HepG2 (cell line): ENCODE measurements at regions not wholly inside any gene's neighbourhood (a gene's known extent, or its start where the extent isn't known, plus 50 kb on each side); places are given as distances from the start of the nearest gene placed in this dataset.
A peak's percentile ranks its signal among the peaks of the same experiment; 100 is the strongest.

ENCODE experiments used
- ARID2 ChIP-seq: sonication (generic); formaldehyde crosslinking; IDR thresholded peaks from 2 replicates; pipeline ENCODE4 v1.8.1; 2022; ENCODE audit warnings: mild to moderate bottlenecking, missing genetic modification reagents, borderline replicate concordance
- FOXK1 ChIP-seq: sonication (generic); formaldehyde crosslinking; IDR thresholded peaks from 2 replicates; pipeline ENCODE4 v1.4.0; 2020; ENCODE audit warnings: low read depth, missing genetic modification reagents, borderline replicate concordance
- HOXA5 ChIP-seq: sonication (generic); formaldehyde crosslinking; IDR thresholded peaks from 2 replicates; pipeline ENCODE4 v1.4.0; 2020; ENCODE audit warnings: missing genetic modification reagents
- KLF12 ChIP-seq: sonication (generic); formaldehyde crosslinking; IDR thresholded peaks from 2 replicates; pipeline ENCODE4 v1.4.0; 2020; ENCODE audit warnings: missing genetic modification reagents, borderline replicate concordance
- RFXAP ChIP-seq: sonication (generic); formaldehyde crosslinking; IDR thresholded peaks from 2 replicates; pipeline ENCODE4 v1.4.0; 2020; ENCODE audit warnings: missing genetic modification reagents, borderline replicate concordance
- SOX5 ChIP-seq: IDR thresholded peaks from 2 replicates; pipeline ENCODE4 v1.6.1; 2016; ENCODE audit warnings: borderline replicate concordance
- SP1 ChIP-seq, 2 experiments: fragments of 450-650 bp in 1 of 2; sonication (generic) in 1 of 2; formaldehyde crosslinking in 1 of 2; IDR thresholded peaks; 2 replicates each; pipeline versions ENCODE4 v1.4.0 to v1.6.1; 2016 to 2020; ENCODE audit warnings: missing genetic modification reagents in 1 of 2
- ZBTB37 ChIP-seq: sonication (generic); formaldehyde crosslinking; IDR thresholded peaks from 2 replicates; pipeline ENCODE4 v1.4.0; 2020; ENCODE audit warnings: mild to moderate bottlenecking, missing genetic modification reagents
- ZFP1 ChIP-seq: IDR thresholded peaks from 2 replicates; pipeline ENCODE4 v1.6.1; 2016
- ZNF382 ChIP-seq: sonication (generic); formaldehyde crosslinking; IDR thresholded peaks from 2 replicates; pipeline ENCODE4 v1.5.0; 2020; ENCODE audit warnings: missing genetic modification reagents, mild to moderate bottlenecking, borderline replicate concordance
- ZNF558 ChIP-seq: sonication (generic); formaldehyde crosslinking; IDR thresholded peaks from 2 replicates; pipeline ENCODE4 v1.9.0; 2022; ENCODE audit warnings: mild to moderate bottlenecking, missing genetic modification reagents, borderline replicate concordance
- TF ChIP-seq, protein P1 (sequence below): sonication (generic); formaldehyde crosslinking; conservative IDR thresholded peaks from 2 replicates; pipeline ENCODE4 v1.4.0; 2020; ENCODE audit warnings: missing genetic modification reagents
- TF ChIP-seq, protein P2 (sequence below): sonication (generic); formaldehyde crosslinking; IDR thresholded peaks from 2 replicates; pipeline ENCODE4 v1.4.0; 2020; ENCODE audit warnings: mild to moderate bottlenecking, missing genetic modification reagents

GRCh38 chr20:53865901-53866793 is 204.2 kb downstream of the BCAS1 start (continued):
- TF ChIP-seq ZFP1 (no peak; the same call in 1 of the 2 replicates), ZBTB37 (CRISPR knock-in tag) (0 out of 2 replicates have a peak, but pooled peaks have one; percentile 55), ZNF382 (CRISPR knock-in tag) (no peak), HOXA5 (CRISPR knock-in tag) (0 out of 2 replicates have a peak, but pooled peaks have one; percentile 0), ARID2 (CRISPR knock-in tag) (no peak), ZNF558 (CRISPR knock-in tag) (no peak), RFXAP (CRISPR knock-in tag) (peak; percentile 76), SOX5 (CRISPR knock-in tag) (0 out of 2 replicates have a peak, but pooled peaks have one; percentile 13), KLF12 (CRISPR knock-in tag) (no peak), FOXK1 (CRISPR knock-in tag) (peak; percentile 51; the same call in 1 of the 2 replicates), SP1 (IDR thresholded peaks at IDR 0.05) (no peak), SP1 (CRISPR knock-in tag; IDR thresholded peaks at IDR 0.05) (no peak)
- TF ChIP-seq, protein P1, sequence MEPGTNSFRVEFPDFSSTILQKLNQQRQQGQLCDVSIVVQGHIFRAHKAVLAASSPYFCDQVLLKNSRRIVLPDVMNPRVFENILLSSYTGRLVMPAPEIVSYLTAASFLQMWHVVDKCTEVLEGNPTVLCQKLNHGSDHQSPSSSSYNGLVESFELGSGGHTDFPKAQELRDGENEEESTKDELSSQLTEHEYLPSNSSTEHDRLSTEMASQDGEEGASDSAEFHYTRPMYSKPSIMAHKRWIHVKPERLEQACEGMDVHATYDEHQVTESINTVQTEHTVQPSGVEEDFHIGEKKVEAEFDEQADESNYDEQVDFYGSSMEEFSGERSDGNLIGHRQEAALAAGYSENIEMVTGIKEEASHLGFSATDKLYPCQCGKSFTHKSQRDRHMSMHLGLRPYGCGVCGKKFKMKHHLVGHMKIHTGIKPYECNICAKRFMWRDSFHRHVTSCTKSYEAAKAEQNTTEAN (CRISPR knock-in tag), result 0 out of 2 replicates have a peak, but pooled peaks have one; percentile 7
- TF ChIP-seq, protein P2, sequence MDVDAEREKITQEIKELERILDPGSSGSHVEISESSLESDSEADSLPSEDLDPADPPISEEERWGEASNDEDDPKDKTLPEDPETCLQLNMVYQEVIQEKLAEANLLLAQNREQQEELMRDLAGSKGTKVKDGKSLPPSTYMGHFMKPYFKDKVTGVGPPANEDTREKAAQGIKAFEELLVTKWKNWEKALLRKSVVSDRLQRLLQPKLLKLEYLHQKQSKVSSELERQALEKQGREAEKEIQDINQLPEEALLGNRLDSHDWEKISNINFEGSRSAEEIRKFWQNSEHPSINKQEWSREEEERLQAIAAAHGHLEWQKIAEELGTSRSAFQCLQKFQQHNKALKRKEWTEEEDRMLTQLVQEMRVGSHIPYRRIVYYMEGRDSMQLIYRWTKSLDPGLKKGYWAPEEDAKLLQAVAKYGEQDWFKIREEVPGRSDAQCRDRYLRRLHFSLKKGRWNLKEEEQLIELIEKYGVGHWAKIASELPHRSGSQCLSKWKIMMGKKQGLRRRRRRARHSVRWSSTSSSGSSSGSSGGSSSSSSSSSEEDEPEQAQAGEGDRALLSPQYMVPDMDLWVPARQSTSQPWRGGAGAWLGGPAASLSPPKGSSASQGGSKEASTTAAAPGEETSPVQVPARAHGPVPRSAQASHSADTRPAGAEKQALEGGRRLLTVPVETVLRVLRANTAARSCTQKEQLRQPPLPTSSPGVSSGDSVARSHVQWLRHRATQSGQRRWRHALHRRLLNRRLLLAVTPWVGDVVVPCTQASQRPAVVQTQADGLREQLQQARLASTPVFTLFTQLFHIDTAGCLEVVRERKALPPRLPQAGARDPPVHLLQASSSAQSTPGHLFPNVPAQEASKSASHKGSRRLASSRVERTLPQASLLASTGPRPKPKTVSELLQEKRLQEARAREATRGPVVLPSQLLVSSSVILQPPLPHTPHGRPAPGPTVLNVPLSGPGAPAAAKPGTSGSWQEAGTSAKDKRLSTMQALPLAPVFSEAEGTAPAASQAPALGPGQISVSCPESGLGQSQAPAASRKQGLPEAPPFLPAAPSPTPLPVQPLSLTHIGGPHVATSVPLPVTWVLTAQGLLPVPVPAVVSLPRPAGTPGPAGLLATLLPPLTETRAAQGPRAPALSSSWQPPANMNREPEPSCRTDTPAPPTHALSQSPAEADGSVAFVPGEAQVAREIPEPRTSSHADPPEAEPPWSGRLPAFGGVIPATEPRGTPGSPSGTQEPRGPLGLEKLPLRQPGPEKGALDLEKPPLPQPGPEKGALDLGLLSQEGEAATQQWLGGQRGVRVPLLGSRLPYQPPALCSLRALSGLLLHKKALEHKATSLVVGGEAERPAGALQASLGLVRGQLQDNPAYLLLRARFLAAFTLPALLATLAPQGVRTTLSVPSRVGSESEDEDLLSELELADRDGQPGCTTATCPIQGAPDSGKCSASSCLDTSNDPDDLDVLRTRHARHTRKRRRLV, result no peak
